GM18505 (cell line): ENCODE measurements at regions not wholly inside any gene's neighbourhood (a gene's known extent, or its start where the extent isn't known, plus 50 kb on each side); places are given as distances from the start of the nearest gene placed in this dataset.
"Not testable (repeated sequence)": the region's sequence is repeated elsewhere in the genome, so short reads cannot be mapped to it uniquely, and the experiment has no call there.

Experiments used
- ATAC-seq: cut with Tn5 transposase; IDR thresholded peaks from one replicate; pipeline ENCODE4 v1.9.1; 2021; ENCODE audit not compliant: unreplicated experiment
- POLR2A ChIP-seq: IDR thresholded peaks from 4 replicates; pipeline ENCODE4 v1.6.1; 2011; ENCODE audit warnings: borderline replicate concordance; ENCODE audit not compliant: insufficient read depth, insufficient read length; ENCODE audit errors: extremely low read depth

DNA sequence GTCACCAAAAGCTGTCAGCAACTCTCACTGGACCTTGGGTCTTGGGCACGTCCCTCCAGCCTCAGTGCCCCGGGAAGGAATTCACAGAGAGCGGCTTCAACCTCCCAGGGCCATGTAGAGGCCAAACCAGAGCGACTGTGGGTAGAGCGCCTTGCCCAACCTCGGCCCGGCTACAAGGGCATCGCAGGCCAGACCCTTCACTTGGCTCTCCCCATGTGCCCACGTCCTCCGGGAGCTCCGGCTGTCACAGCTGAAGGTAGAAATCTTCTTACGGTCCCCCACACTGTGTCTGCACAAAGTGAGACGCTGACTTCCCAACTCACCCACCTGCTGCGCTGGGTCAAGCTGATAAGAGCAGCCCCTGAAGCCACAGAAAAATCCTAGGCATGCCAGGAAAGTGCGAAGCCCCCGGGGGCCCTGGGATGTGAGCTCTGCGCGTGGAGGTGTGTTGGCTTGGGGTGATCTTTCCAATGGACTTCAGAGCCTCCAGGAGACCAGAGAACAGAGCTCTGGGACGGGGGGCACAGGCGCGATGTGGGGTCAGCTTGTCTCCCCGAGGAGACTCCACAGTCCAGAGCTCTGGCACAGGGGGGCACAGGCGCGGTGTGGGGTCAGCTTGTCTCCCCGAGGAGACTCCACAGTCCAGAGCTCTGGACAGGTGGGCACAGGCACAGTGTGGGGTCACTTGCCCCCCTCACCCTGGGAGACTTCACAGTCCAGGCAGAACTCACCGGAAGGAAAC is 105.5 kb downstream of the RTP5 start:
- no peak for TF ChIP-seq POLR2A
- no peak for ATAC-seq

DNA sequence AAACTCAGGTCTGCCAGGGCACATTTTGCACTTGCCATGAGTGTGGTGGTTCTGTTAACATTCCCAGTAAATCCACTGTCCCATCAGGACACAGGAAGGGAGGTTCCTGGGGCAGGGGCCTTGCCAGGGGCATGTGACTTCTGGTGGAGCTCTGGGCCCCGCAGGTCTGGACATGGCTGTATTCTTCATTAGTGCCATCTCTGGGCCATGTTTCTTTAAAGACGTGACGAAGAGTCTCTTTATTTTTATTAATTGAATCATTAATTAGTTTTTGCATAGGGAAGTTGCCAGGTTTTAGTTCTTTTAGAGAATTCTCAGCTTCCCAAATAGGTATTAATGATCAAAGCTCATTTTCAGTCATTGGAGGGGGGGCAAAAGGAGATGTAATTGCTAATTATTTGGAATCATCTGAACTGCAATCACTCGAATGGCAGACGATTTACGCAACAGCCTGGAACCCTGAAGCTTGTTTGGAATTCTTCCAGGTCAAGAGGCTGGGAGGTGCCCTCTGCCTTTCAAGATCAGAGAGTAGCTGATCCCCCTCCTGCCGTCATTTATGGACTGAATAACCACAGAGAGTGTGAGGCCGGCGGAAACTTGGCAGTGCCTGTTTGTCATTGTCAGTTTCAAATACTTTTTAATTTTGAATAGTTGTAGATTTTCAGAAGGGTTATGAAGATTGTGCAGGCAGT is 106.2 kb downstream of the RTP5 start:
- TF ChIP-seq POLR2A: no peak
- ATAC-seq: no peak

DNA sequence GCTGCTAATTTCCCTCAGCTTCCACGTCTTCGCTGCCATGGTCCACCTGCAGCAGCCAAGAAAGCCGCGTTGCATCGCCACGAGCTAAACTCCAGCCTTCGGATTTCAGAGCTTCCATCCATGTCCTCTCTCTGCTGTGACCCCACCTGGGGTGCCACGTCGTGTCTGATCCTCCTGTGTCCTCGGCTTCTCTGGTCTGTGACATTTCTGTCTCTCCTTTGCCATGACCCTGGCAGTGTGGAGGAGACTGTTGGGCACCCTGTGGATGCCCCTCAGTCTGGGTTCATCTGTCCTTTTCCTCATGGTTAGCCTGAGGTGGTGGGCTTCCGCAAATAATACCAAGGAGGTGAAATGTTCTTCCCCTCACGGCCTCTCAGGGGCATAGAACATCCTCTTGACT is 106.8 kb downstream of the RTP5 start:
- ATAC-seq: no peak
- TF ChIP-seq POLR2A: no peak

DNA sequence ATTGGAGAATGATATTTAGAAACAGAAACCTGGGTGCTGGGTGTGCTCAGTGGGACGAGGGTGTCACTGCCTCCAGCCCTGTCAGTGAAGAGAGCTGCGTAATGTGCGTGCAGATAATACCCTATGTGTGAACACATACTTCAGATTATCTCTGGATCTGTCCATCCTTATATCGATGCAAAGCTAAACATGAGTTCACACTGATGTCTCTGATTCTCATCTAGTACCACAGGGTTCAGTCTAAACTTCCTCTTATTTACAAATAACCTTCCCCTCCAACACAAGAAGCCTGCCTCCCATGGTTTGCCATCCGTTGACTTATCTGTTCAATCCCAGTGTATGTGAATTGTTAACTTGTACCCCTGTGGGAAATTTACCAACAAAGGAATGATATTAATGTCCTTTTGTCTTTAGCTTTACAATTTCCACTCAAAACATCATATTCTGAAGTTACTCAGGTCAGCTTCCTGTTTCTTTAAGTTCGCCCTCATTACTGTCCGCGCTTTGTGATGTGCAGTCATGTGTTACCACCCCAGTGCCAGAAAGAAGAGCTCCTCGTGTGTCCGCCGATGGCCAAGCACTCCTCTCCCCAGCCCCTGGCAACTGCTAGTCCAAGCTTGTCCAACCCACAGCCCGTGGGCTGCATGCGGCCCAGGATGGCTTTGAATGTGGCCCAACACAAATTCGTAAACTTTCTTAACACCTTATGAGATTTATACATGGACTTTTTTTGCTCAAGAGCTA is 108.2 kb downstream of the RTP5 start:
- TF ChIP-seq POLR2A: no peak
- ATAC-seq: no peak

DNA sequence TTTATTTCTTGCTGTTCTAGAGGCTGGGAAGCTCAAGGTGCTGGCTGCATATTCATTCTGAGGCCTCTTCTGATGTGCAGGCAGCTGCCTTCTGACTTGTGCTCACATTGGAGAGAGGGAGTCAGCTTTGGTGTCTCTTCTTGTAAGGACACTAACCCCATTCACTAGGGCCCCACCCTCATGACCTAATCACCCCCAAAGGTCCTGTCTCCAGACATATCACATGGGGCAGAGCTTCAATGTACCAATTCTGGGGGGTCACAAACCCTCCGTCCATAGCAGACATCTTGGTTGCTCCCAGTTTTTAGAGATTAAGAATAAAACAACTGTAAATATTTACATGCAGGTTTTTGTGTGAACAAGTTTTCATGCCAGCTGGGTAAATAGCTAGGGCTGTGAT is 109.1 kb downstream of the RTP5 start:
- TF ChIP-seq POLR2A: no peak

DNA sequence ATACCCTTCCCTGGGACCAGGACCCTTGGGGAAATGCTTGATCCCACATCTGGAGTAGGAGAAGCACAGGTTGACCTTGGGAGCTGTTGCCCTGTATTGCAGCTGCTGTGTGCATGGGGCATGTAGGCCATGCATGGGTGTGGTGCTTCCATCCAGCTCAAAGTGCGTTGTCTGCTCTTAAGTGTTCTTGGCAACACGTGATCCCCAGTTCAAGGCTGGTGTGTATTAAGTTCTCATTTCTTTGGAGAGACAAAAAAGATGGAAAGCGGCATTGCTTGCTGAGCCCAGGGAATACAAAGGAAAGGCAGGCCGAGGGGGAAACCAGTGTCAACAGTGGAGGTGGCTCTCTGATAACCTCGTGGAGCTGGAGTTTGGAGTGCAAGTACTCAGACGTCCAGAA is 110.7 kb downstream of the RTP5 start:
- no peak for TF ChIP-seq POLR2A
- ATAC-seq: no peak

More for the DNA sequence above, 109.1 kb downstream of the RTP5 start:
- no peak for ATAC-seq

DNA sequence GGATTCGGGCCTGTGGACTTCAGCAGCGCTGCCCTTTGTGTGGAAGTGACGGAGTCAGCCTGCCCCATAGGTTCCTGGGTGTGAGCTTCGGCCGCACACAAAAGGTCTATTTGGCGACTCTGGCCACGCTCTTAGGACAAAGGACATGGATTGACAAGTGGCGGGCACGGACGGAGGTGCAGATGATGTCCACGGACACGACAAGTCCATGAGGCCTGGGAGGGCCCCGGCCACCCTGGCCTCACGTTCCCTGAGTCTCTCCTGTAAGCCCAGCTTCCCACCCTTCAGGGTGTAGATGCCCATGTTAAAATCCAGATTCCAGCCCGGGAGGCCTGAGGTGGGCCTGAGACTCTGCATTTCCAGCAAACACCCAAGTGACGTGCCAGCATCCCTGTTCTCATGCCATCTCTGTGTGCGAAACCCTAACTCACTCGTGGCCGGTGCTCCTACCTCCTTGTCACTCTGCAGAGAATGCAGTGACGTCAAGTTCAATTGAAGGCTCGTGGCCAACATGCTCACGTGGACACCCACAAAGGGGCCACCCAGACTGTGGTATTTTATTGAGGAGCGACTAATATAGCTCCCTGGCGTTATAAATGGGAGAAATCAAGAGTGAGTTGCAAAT is 111.7 kb downstream of the RTP5 start:
- ATAC-seq: no peak
- no peak for TF ChIP-seq POLR2A

DNA sequence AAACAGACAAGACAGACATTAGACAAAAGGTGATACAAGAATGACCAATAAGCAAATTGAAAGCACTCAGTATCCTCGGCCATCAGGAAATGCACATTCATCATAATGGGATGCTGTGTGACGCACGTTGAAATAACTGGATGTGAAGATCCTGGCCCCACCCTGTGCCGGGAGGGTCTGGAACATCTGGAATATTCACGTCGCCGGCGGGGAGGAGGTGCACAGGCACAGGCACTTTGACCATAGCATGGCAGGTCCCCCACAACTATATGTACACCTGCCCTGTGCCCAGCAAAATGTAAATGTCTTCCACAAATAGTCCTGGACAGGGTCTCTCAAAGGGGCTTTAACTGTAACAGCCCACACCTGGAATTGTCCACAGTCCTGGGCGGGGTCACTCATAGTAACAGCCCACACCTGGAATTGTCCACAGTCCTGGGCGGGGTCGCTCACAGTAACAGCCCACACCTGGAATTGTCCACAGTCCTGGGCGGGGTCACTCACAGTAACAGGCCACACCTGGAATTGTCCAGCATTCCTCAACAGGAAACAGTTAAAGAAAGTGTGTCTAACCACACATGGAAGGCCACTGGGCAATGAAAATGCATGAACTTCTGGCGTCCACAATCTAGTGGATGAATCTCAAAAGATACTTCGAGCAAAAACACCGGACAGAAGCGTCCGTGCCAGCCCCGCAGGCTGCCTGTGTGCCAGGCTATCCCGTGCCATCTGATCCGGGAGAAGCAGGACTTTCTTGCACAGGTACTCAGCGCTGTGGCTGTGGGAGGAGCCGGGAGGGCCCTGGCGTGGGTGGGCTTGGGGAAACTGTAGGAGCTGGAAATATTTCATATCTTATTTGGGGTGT is 113.4 kb downstream of the RTP5 start:
- no peak for TF ChIP-seq POLR2A
- no peak for ATAC-seq

DNA sequence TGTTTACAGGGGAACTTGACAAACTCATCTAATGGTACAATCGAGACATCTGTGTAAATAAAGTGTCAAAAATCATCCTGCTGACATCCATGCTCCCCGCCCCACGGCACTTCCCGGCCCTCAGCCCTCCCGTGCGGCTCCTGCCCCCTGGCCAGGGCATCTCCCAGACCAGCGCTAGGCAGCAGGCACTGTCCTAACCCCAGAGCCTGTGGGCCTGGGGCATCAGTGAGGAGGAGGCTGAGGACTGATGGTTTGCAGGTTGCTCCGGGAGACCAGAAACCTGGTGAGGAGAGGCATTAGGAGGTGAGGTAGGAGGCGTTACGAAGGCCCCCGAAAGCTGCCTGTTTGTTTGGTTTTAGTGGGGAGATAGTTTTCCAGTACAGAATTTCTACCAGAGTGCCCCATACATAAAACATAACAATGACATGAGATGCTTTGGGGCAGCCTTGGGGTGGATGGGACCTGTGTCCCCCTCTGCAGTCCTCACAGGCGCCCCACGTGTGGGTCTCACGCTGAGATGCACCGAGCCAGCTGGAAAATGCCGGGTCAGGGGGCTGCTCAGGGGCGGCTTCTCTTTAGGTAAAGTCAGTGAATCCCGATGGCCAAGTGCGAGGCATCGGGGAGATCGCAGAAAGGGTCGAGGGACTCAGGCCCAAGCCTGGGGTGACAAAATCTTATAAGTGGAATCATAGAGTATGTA is 114.2 kb downstream of the RTP5 start:
- ATAC-seq: no peak
- no peak for TF ChIP-seq POLR2A

DNA sequence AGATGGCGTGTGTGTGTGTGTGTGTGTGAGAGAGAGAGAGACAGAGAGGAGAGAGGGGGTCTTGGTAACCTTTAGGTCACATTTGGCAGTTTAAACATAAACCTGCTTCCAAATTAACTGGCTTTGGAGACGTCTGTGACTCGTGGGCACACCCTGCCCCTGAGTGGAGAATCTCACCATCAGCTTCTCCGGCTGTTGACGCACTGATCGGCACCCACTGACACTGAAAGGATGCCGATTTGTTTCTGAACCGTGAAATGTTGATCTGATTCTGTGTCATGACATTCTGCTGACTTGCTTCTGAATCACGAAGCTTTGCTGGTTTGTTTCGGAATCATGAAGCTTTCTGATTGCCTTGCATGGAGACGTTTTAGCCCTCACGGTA is 114.7 kb downstream of the RTP5 start:
- ATAC-seq: no peak
- TF ChIP-seq POLR2A: no peak

DNA sequence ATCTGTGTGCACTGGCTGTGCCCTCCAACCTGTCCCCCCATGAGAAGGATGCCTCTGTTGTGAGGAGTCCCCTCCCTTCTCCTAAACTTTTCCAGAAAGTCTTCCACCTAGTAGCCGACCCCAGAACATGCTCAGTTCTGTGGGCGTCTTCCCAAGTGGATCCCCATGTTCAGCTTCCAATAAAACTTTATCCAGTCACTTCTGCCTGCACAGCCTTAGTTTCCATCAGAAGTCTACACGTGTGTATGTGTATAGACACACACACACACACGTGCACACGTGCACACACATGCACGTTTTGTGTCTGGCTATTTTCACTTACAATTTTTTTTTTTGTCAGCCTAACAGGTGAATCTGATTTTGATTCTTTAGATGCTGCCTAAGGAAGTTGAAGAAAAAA is 115.1 kb downstream of the RTP5 start:
- no peak for TF ChIP-seq POLR2A
- ATAC-seq: no peak

DNA sequence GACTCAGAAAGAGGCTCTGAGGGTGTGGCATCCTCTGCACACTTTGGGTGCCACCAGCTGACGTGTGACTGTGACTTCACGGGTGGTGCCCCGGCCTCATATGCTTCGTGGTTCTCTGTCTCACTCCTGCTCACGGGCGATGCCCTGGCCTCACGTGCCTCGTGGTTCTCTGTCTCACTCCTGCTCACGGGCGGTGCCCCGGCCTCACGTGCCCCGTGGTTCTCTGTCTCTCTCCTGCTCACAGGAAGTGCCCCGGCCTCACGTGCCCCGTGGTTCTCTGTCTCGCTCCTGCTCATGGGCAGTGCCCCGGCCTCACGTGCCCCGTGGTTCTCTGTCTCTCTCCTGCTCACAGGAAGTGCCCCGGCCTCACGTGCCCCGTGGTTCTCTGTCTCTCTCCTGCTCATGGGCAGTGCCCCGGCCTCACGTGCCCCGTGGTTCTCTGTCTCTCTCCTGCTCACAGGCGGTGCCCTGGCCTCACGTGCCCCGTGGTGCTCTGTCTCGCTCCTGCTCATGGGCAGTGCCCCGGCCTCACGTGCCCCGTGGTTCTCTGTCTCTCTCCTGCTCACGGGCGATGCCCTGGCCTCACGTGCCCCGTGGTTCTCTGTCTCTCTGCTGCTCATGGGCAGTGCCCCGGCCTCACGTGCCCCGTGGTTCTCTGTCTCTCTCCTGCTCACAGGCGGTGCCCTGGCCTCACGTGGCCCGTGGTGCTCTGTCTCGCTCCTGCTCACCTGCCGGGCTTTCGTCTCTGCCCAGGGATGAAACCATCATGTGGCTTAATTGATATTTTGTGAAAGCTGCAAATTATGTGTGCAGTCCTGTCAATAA is 115.8 kb downstream of the RTP5 start:
- ATAC-seq: not testable (repeated sequence)
